Cardiac fibroblast (primary cell): ENCODE measurements at regions not wholly inside any gene's neighbourhood (a gene's known extent, or its start where the extent isn't known, plus 50 kb on each side); places are given as distances from the start of the nearest gene placed in this dataset.
"Not testable (repeated sequence)": the region's sequence is repeated elsewhere in the genome, so short reads cannot be mapped to it uniquely, and the experiment has no call there.

ENCODE experiments used
- DNase-seq, 2 donors: peaks; one replicate each; pipeline versions ENCODE4 v3.0.0 to v3.0.0-alpha.2; 2010; ENCODE audit warnings: low read depth in 2 of 2
- H3K4me3 ChIP-seq, 2 donors: replicated peaks in 1 of 2; 1 replicate in 1 of 2; 2 replicates in 1 of 2; pipeline ENCODE4 v1.5.1; 2011; ENCODE audit warnings: low read depth in 2 of 2, low read length in 2 of 2, mild to moderate bottlenecking in 2 of 2, moderate library complexity in 1 of 2
- TF ChIP-seq, protein P1 (sequence below): IDR thresholded peaks from one replicate; pipeline ENCODE4 v1.5.1; 2011; ENCODE audit warnings: low read depth, mild to moderate bottlenecking, low read length, inconsistent platforms

DNA sequence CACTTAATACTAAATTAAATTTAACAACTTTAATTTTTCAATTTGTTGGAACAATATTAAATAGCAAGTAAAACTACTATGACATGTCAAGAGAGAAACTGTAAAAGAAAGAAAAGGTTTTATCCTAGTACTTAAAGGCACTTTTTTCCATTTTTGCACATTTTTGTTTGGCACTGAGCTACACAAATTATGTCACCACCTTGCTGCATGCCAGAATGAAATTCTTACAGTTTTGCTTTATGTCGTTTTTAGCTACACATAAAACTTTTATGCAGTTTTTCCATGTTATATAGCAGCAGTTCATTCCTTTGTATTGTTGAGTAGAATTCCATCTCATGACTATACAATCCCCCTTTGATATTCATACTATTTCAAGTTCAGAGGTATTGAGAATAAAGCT is 99.1 kb upstream of the RXFP1 start:
- H3K4me3 ChIP-seq, result no peak overlapping the region
- TF ChIP-seq, protein P1, sequence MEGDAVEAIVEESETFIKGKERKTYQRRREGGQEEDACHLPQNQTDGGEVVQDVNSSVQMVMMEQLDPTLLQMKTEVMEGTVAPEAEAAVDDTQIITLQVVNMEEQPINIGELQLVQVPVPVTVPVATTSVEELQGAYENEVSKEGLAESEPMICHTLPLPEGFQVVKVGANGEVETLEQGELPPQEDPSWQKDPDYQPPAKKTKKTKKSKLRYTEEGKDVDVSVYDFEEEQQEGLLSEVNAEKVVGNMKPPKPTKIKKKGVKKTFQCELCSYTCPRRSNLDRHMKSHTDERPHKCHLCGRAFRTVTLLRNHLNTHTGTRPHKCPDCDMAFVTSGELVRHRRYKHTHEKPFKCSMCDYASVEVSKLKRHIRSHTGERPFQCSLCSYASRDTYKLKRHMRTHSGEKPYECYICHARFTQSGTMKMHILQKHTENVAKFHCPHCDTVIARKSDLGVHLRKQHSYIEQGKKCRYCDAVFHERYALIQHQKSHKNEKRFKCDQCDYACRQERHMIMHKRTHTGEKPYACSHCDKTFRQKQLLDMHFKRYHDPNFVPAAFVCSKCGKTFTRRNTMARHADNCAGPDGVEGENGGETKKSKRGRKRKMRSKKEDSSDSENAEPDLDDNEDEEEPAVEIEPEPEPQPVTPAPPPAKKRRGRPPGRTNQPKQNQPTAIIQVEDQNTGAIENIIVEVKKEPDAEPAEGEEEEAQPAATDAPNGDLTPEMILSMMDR, result no peak
- no peak for DNase-seq

DNA sequence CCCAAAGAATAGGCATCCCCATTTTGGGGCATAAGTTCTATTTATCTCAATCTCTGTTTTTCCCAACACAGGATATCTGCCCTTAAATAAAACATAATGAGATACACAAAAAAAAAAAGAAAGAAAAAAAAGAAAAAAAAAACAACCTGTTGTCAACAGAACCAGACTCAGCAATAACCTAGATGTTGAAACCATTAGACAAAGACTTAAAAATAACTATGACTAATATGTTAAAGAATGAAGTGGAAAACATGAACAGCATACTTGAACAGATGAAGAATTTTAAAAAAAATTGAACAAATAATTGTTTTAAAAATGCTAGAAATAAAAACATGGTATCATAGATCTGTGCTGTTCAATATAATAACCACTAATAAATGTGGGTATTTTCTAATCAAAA is 93.4 kb upstream of the RXFP1 start:
- DNase-seq, result peak; percentile 52 to 80
- no peak overlapping the region for H3K4me3 ChIP-seq
- TF ChIP-seq, protein P1, result no peak

DNA sequence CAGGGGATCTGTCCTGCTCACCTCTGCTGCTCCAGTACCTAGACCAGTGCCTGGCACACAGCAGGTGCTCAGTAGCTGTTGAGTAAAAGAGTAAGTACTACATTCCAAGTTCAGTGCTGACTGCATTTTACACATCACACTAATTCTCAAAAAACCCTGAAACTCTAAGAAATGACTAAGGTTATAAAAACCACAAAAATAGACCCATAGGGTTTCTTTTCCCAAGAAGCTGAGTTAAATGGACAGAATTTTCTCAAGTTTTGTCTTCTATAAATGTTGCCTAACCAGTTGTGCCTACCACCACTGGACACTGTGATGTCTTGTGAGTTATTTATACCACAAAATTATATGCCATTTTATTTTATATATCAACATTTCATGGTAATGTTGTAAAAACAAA is 78.9 kb upstream of the RXFP1 start:
- TF ChIP-seq, protein P1, result no peak
- H3K4me3 ChIP-seq, result no peak overlapping the region
- peak in 1 of 2 donors; percentile 45 for DNase-seq

DNA sequence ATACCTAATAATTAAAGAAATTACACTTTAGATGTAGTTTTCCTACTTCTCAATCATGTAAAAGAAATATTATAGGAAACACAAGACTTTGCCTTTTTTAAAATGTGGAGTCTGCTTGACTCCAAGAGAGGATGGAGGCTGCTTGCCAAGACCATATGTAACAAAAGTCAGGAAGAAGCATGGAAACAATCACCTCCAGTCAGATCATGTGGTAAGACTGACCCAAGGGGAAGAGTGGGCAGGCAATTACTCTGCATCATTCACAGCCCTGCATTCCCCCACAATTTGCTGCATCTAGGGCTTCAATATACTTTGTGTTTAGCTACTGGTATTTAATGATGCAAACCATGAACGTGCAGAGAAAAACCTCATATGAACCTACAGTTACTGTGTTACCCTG is 78.0 kb upstream of the RXFP1 start:
- no peak for DNase-seq
- TF ChIP-seq, protein P1, result no peak
- no peak overlapping the region for H3K4me3 ChIP-seq

DNA sequence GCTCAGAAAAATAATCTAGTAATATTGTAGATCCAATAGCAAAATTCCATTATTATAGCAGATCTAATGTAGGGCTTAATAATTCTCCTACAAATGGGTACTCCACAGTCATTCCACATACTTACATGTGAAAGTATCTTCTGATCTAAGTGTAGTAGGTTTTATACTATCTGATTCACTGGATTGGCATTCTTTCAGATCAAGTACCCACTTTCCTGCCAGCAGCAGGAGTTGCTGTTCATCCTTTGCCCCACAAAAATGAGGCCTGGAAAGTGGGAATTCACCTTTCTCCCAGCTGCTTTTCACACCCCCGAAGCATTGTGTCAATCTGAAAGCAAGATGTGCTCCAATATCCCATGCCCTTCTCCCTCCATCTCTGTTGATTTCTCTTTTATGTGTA is 77.1 kb upstream of the RXFP1 start:
- H3K4me3 ChIP-seq, result no peak overlapping the region
- TF ChIP-seq, protein P1, result no peak
- DNase-seq, result peak in 1 of 2 donors; percentile 32

DNA sequence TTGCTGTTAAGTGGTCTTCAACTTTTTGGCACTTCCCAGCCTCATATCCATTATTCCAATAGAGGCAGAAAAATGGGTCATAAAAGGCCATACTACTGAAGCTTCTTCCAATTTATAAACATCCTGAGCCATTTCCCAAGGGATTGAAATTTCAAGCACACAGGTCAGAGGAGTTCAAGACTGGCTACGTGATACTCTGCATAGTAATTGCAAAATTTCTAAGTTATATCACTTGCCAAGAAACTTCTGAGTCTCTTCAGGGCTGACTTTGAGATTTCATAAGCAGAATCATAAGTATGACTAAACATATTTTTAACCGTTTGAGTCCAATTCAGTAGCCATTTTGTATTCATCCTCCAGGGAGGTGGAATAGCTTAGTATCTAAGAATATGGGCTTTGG is 75.6 kb upstream of the RXFP1 start:
- no peak overlapping the region for H3K4me3 ChIP-seq
- DNase-seq, result peak; percentile 89 to 96
- TF ChIP-seq, protein P1, result no peak

DNA sequence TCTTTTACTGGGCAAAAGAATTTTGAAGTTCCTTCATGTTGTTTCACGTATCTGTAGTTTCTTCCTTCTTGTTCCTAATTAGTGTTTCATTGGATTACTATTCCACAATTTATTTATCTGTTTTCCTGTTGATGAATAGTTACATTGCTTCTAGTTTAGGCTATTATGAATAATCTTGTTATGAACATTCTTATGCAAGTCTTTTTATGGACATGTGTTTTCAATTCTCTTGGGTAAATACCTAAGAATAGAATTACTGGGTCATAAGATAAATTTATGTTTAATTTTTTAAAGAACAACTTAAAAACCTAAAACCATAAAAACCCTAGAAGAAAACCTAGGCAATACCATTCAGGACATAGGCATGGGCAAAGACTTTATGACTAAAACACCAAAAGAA is 70.9 kb upstream of the RXFP1 start:
- TF ChIP-seq, protein P1, result no peak
- DNase-seq, result peak in 1 of 2 donors; percentile 27
- no peak overlapping the region for H3K4me3 ChIP-seq

DNA sequence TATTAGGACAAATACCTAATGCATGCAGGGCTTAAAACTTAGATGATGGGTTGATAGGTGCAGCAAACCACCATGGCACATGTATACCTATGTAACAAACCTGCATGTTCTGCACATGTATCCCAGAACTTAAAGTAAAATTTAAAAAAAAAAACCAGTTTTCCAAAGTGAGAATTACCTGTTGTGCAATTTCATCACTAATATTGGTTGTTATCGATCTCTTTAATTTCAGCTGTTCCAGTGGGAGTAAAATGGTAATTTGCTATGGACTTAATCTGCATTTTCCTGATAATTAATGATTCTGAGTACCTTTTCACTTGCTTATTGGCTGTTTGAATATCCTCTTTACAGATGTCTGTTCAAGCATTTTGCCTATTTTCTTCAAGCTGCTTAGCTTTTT is 69.6 kb upstream of the RXFP1 start:
- H3K4me3 ChIP-seq, DNase-seq: not testable (repeated sequence)
